Karpas-422 (cell line): ENCODE measurements at regions not wholly inside any gene's neighbourhood (a gene's known extent, or its start where the extent isn't known, plus 50 kb on each side); places are given as distances from the start of the nearest gene placed in this dataset.

Source experiments
- DNase-seq: peaks from one replicate; pipeline ENCODE4 v3.0.0-alpha.2; 2015
- H2AFZ ChIP-seq: fragments of 200-600 bp; sonication (generic); 2 replicates; pipeline ENCODE4 v1.6.1; 2014; ENCODE audit warnings: antibody characterized with exemption, low read length, mixed read lengths
- H3K27ac ChIP-seq: fragments of 200-600 bp; sonication (generic); 2 replicates; pipeline ENCODE4 v1.5.1; 2014; ENCODE audit warnings: mild to moderate bottlenecking, low read length, moderate library complexity
- H3K27me3 ChIP-seq: fragments of 200-600 bp; sonication (generic); 2 replicates; pipeline ENCODE4 v1.6.1; 2014; ENCODE audit warnings: low read length, mixed read lengths
- H3K36me3 ChIP-seq: fragments of 200-600 bp; sonication (generic); 2 replicates; pipeline ENCODE4 v1.6.1; 2014; ENCODE audit warnings: low read length, mixed read lengths; ENCODE audit not compliant: insufficient read depth
- H3K4me1 ChIP-seq: fragments of 200-600 bp; sonication (generic); 2 replicates; pipeline ENCODE4 v1.6.1; 2014; ENCODE audit warnings: mild to moderate bottlenecking, low read length, mixed read lengths
- H3K4me2 ChIP-seq: fragments of 200-600 bp; sonication (generic); 2 replicates; pipeline ENCODE4 v1.6.1; 2014; ENCODE audit warnings: low read length, low read depth, mild to moderate bottlenecking; ENCODE audit not compliant: poor library complexity, severe bottlenecking
- H3K4me3 ChIP-seq: fragments of 200-600 bp; sonication (generic); 2 replicates; pipeline ENCODE4 v1.5.1; 2014; ENCODE audit warnings: mild to moderate bottlenecking, antibody characterized with exemption, low read length, mixed read lengths
- H3K79me2 ChIP-seq: fragments of 200-600 bp; sonication (generic); 2 replicates; pipeline ENCODE4 v1.6.1; 2014; ENCODE audit warnings: mild to moderate bottlenecking, low read length, mixed read lengths
- H3K9ac ChIP-seq: fragments of 200-600 bp; sonication (generic); 2 replicates; pipeline ENCODE4 v1.6.0; 2014; ENCODE audit warnings: low read length
- H3K9me2 ChIP-seq: fragments of 200-600 bp; sonication (generic), shearing (Covaris generic); replicated peaks from 2 replicates; pipeline ENCODE4 v1.6.0; 2014; ENCODE audit warnings: mild to moderate bottlenecking, low read length, moderate library complexity; ENCODE audit not compliant: insufficient read depth
- H3K9me3 ChIP-seq: fragments of 300-700, 200-600 bp; sonication (generic); 2 replicates; pipeline ENCODE4 v1.6.1; 2014; ENCODE audit warnings: low read length, mixed read lengths
- H4K20me1 ChIP-seq: fragments of 200-600 bp; sonication (generic); 2 replicates; pipeline ENCODE4 v1.6.1; 2014; ENCODE audit warnings: mild to moderate bottlenecking, antibody characterized with exemption, low read length, low read depth; ENCODE audit not compliant: insufficient read depth

DNA sequence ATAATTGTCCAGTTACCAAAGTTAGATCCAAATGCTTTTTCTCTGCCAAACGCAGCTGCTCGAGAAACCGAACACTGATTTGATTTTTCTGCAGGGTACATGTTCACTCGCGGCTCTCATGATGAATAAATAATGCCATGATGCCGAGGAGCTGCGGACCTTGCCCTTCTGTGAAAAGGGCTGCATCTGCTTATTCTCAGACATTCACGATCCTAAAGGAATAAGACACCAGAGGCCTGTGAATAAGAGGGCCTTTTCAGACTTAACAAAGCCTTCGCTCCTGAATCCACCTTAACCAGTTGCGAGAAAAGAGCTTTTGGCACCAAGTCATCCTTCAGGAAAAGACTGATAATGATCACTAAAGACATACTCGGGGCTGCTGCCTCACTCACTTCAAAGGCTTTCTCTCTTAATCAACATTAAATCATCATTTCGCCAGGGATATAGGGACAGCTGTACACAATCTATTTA lies 147.5 kb downstream of the FBXO8 start:
- H3K9me2 ChIP-seq: no peaks in the 10 kb centered on the region
- H3K27me3 ChIP-seq: no peaks in the 10 kb centered on the region
- no peaks in the 10 kb centered on the region for H3K4me1 ChIP-seq
- DNase-seq: no peak
- H3K79me2 ChIP-seq: no peaks in the 10 kb centered on the region
- H3K4me3 ChIP-seq: no peak overlapping the region
- no peak overlapping the region for H3K27ac ChIP-seq
- no peaks in the 10 kb centered on the region for H3K9me3 ChIP-seq
- H3K4me2 ChIP-seq: no peak overlapping the region
- H4K20me1 ChIP-seq: no peaks in the 10 kb centered on the region
- H2AFZ ChIP-seq: no peak overlapping the region
- no peaks in the 10 kb centered on the region for H3K36me3 ChIP-seq
- no peak overlapping the region for H3K9ac ChIP-seq

DNA sequence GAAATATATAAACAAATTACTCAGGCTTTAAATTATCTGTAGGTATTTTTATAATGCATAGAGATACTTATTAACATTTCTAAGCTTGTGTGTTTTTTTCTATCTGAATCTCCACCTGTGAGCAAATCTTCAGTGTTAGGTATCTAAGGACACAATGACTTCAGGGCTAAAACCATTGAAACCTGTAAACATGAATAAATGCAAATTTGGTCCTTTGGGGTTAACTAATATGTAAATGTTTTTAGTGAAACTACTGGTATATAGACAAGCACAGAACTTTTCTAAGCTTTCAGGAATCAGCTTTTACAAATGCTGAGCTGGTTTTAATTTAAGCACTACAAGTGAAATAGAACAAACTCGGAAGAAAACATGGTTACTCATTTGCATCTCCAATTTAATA lies 147.9 kb downstream of the FBXO8 start:
- no peak overlapping the region for H3K4me2 ChIP-seq
- no peaks in the 10 kb centered on the region for H3K9me2 ChIP-seq
- H3K79me2 ChIP-seq: no peaks in the 10 kb centered on the region
- no peaks in the 10 kb centered on the region for H3K4me1 ChIP-seq
- H3K9ac ChIP-seq: no peak overlapping the region
- no peaks in the 10 kb centered on the region for H3K9me3 ChIP-seq
- H3K27me3 ChIP-seq: no peaks in the 10 kb centered on the region
- H3K27ac ChIP-seq: no peak overlapping the region
- no peak overlapping the region for H2AFZ ChIP-seq
- H3K4me3 ChIP-seq: no peak overlapping the region
- no peaks in the 10 kb centered on the region for H3K36me3 ChIP-seq
- H4K20me1 ChIP-seq: no peaks in the 10 kb centered on the region
- DNase-seq: no peak

DNA sequence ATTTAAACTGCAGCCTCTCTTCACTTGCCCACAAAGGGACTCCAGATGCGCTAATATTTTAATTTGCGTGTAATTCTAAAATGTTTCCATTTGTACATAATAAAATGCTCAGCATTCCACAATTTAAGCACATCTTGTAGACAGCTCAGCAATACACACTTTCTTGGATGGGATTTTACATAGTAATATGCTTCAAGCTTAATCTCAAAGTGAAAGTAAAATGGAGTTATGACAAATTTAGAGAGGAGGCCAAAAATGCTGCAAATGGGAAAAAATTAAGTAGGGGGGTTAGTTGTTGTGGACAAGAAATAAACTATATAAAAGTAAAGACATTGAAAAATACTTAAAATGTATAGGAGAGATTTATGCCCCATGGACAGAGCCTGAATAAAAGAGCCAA lies 149.1 kb downstream of the FBXO8 start:
- Histone ChIP-seq H4K20me1 (no peaks in the 10 kb centered on the region), H3K27me3 (no peaks in the 10 kb centered on the region), H3K36me3 (no peaks in the 10 kb centered on the region), H3K9ac (no peak overlapping the region), H2AFZ (no peak overlapping the region), H3K9me2 (no peaks in the 10 kb centered on the region), H3K9me3 (no peaks in the 10 kb centered on the region), H3K4me3 (no peak overlapping the region), H3K27ac (no peak overlapping the region), H3K79me2 (no peaks in the 10 kb centered on the region), H3K4me2 (no peak overlapping the region), H3K4me1 (no peaks in the 10 kb centered on the region)
- DNase-seq: no peak

DNA sequence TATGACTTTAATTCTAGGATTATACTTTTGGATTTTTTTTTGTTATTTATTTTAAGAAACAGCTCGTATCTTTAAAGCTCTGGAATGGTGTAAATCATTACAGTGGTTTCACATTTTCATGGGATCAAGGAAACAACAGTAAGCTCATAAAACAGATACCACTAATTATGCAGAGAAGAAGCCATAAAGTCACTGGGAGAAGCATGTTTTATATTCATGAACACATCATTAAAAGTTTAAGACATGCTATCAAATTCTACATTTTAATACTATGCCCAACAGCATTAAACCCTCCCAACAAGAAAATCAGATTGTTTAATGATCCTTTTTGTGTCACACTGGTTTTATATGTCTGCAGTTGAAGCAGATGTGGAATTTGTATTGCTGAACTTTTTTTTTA lies 149.9 kb downstream of the FBXO8 start:
- no peaks in the 10 kb centered on the region for H4K20me1 ChIP-seq
- no peak overlapping the region for H3K4me2 ChIP-seq
- no peaks in the 10 kb centered on the region for H3K27me3 ChIP-seq
- no peak overlapping the region for H3K9ac ChIP-seq
- H3K4me3 ChIP-seq: no peak overlapping the region
- no peak for DNase-seq
- H3K79me2 ChIP-seq: no peaks in the 10 kb centered on the region
- H3K36me3 ChIP-seq: no peaks in the 10 kb centered on the region
- H3K27ac ChIP-seq: no peak overlapping the region
- H3K9me3 ChIP-seq: no peaks in the 10 kb centered on the region
- H3K4me1 ChIP-seq: no peaks in the 10 kb centered on the region
- no peaks in the 10 kb centered on the region for H3K9me2 ChIP-seq
- H2AFZ ChIP-seq: no peak overlapping the region

DNA sequence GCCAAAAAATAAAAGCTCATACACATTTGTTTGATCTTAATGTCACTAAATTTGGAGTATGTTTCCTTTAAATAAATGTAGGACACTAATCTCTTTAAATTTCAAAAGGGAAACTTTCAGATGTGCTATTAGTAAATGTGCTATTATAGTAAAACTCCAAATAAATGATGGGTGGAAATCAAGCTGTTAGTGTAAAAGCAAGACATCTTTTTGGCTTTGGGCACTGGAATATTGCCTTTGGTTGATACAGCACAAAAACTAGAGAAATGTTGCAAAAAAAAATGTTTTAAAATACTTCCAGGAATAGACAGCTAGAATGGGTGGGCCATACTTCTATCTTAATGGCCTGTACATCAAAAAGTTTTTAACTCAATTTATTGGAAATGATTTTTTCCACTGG lies 151.6 kb downstream of the FBXO8 start:
- Histone ChIP-seq H3K4me2 (no peak overlapping the region), H3K9ac (no peak overlapping the region), H3K27me3 (no peaks in the 10 kb centered on the region), H3K27ac (no peak overlapping the region), H3K9me3 (no peaks in the 10 kb centered on the region), H3K36me3 (no peaks in the 10 kb centered on the region), H3K79me2 (no peaks in the 10 kb centered on the region), H3K4me1 (no peaks in the 10 kb centered on the region), H3K4me3 (no peak overlapping the region), H3K9me2 (no peaks in the 10 kb centered on the region), H4K20me1 (no peaks in the 10 kb centered on the region), H2AFZ (no peak overlapping the region)
- no peak for DNase-seq

DNA sequence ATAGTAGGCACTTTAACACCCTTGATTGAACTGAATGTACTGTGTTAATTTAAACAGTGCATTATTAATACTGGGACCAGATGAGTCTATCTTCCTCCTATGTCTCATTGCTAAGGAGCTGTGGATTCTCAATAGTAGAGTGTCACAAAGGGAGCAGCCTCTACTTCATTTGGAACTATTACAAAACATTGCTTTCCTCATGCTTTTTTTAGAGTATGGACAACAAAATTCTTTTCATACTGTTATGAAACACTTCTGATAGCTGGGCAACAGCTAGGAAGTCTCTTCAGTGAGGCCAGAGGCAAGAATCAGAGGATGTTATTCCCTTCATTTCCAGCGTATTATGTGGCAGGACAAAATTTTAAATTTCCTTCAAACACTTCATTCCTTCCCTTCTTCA lies 160.8 kb downstream of the FBXO8 start:
- Histone ChIP-seq H3K9ac (no peak overlapping the region), H2AFZ (no peak overlapping the region), H3K9me3 (no peaks in the 10 kb centered on the region), H3K9me2 (no peaks in the 10 kb centered on the region), H3K27ac (no peak overlapping the region), H3K4me3 (no peak overlapping the region), H4K20me1 (no peaks in the 10 kb centered on the region), H3K4me2 (no peak overlapping the region), H3K36me3 (no peaks in the 10 kb centered on the region), H3K27me3 (no peaks in the 10 kb centered on the region), H3K4me1 (no peaks in the 10 kb centered on the region), H3K79me2 (no peaks in the 10 kb centered on the region)
- DNase-seq: no peak

DNA sequence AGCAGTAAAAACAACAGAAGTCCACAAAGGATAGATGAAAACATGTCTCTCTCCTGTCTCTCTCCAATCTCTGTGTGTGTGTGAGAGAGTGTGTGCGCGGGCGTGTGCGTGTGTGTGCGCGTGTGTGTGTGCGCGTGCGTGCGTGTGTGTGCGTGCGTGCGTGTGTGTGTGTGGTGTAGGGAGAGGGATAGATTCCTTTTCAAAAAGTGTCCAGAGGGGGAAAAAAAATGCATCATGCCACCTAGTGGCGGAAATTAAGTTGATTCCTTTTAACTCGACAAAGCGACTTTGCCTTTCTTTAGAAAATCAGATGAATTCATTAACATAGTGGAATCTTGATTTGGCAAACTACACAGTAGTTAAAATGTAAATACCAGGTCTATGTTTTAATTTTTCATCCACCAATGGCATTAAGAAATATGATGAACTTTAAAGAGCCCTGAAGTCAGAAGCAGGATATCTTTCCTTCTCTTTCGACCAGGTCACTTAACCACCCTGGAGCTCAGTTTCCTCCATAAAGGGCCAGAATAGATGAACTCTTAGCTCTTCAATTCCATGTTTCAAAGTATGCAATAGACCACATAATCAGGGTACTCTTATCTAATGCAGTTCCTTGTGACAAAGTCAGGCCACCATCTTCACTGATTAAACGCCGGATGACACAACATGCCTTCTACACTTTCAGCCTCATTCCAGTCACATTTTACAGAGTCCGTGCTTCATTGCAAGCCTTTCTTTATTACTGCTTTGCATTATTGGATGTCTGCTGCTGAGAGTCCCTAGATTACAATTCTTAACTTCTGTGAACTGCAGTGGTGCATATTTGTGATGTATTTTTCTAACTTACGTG lies 162.8 kb downstream of the FBXO8 start:
- no peak overlapping the region for H2AFZ ChIP-seq
- no peaks in the 10 kb centered on the region for H3K27me3 ChIP-seq
- H4K20me1 ChIP-seq: no peaks in the 10 kb centered on the region
- no peak overlapping the region for H3K27ac ChIP-seq
- no peak overlapping the region for H3K4me2 ChIP-seq
- DNase-seq: peak; percentile 58
- no peaks in the 10 kb centered on the region for H3K9me3 ChIP-seq
- no peaks in the 10 kb centered on the region for H3K79me2 ChIP-seq
- H3K9me2 ChIP-seq: no peaks in the 10 kb centered on the region
- H3K4me3 ChIP-seq: no peak overlapping the region
- no peaks in the 10 kb centered on the region for H3K4me1 ChIP-seq
- no peak overlapping the region for H3K9ac ChIP-seq
- no peaks in the 10 kb centered on the region for H3K36me3 ChIP-seq

DNA sequence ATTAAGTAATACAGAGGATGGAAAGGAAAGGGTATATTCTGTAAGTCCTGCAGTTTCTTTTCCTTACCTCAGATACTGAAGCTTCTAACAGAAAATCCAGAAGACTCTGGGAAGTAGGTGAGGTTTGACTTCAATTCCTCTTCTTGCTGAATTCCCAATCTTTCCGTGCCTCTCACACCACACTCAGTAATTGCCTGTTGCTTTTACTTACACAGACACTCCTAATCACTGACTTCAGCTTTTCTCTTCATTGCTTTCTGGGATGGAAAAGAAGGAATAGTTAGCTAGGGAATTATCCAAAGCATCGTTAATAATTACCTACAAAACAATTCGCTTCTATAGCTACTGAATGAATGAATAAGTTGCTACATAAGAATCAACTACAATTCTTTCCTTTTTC lies 163.6 kb downstream of the FBXO8 start:
- Histone ChIP-seq H3K79me2 (no peaks in the 10 kb centered on the region), H2AFZ (no peak overlapping the region), H3K4me1 (no peaks in the 10 kb centered on the region), H3K4me2 (no peak overlapping the region), H3K36me3 (no peaks in the 10 kb centered on the region), H3K9me2 (no peaks in the 10 kb centered on the region), H3K27ac (no peak overlapping the region), H3K9me3 (no peaks in the 10 kb centered on the region), H3K9ac (no peak overlapping the region), H4K20me1 (no peaks in the 10 kb centered on the region), H3K27me3 (no peaks in the 10 kb centered on the region), H3K4me3 (no peak overlapping the region)
- no peak for DNase-seq
